PC-3 (cell line): ENCODE measurements at regions not wholly inside any gene's neighbourhood (a gene's known extent, or its start where the extent isn't known, plus 50 kb on each side); places are given as distances from the start of the nearest gene placed in this dataset.

Source experiments
- EZH2phosphoT487 ChIP-seq: fragments of 300-600 bp; sonication (generic); IDR thresholded peaks from 2 replicates; pipeline ENCODE4 v1.6.1; 2018; ENCODE audit warnings: mild to moderate bottlenecking, antibody characterized with exemption, low read length, borderline replicate concordance
- TF ChIP-seq, protein P1 (sequence below): fragments of 300-600 bp; sonication (generic); conservative IDR thresholded peaks from 2 replicates; pipeline ENCODE4 v1.5.1; 2017; ENCODE audit warnings: antibody characterized with exemption, low read depth, mild to moderate bottlenecking, low read length

DNA sequence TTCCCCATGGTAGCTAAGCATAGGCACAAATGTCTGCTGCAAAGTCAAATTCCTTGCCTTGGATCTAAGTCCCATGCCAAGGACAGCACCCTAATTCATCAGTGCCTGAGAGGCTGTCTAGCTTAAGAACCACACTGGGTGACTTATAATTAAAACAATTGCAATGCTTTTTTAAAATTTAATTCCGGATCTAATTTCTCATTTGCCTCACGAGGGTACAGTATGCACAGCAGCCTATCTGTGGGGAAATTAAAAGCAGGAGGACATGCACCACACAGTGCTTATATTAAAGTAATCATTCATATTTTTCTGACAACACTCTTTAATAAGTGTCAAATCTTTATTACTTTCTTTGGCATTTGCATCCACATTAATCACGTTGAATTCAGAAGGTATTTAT, 378.8 kb downstream of the GPAM start:
- TF ChIP-seq, protein P1, sequence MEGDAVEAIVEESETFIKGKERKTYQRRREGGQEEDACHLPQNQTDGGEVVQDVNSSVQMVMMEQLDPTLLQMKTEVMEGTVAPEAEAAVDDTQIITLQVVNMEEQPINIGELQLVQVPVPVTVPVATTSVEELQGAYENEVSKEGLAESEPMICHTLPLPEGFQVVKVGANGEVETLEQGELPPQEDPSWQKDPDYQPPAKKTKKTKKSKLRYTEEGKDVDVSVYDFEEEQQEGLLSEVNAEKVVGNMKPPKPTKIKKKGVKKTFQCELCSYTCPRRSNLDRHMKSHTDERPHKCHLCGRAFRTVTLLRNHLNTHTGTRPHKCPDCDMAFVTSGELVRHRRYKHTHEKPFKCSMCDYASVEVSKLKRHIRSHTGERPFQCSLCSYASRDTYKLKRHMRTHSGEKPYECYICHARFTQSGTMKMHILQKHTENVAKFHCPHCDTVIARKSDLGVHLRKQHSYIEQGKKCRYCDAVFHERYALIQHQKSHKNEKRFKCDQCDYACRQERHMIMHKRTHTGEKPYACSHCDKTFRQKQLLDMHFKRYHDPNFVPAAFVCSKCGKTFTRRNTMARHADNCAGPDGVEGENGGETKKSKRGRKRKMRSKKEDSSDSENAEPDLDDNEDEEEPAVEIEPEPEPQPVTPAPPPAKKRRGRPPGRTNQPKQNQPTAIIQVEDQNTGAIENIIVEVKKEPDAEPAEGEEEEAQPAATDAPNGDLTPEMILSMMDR: no peak
- TF ChIP-seq EZH2phosphoT487: no peak
